ENCODE measurements at regions not wholly inside any gene's neighbourhood (a gene's known extent, or its start where the extent isn't known, plus 50 kb on each side); places are given as distances from the start of the nearest gene placed in this dataset.

GRCh38 chr18:67250776-67251424 lies 265.6 kb downstream of the DSEL start:
- H3K9me3 ChIP-seq = no peaks in the 10 kb centered on the region

GRCh38 chr18:67243799-67244587 lies 272.5 kb downstream of the DSEL start:
- TF ChIP-seq Cebpa-rat (IDR thresholded peaks at IDR 0.05) = no peak
- H3K27ac ChIP-seq = no peak overlapping the region
- peak overlapping the region; percentile 27 for H3K4me2 ChIP-seq
- H3K36me3 ChIP-seq = no peaks in the 10 kb centered on the region
- no peak overlapping the region for H3K9ac ChIP-seq
- no peak overlapping the region for H3K4me3 ChIP-seq
- H3K9me3 ChIP-seq = no peaks in the 10 kb centered on the region
- no peaks in the 10 kb centered on the region for H3K27me3 ChIP-seq
- H3K4me1 ChIP-seq = 0 out of 2 replicates have a peak, but pooled peaks cover 8% of the 10 kb centered on the region
- H4K20me1 ChIP-seq = no peaks in the 10 kb centered on the region

More at GRCh38 chr18:67250776-67251424, 265.6 kb downstream of the DSEL start:
- Histone ChIP-seq H3K4me2 (no peak overlapping the region), H3K4me3 (no peak overlapping the region), H4K20me1 (no peaks in the 10 kb centered on the region), H3K36me3 (no peaks in the 10 kb centered on the region), H3K27me3 (no peaks in the 10 kb centered on the region), H3K9ac (no peak overlapping the region), H3K27ac (no peak overlapping the region), H3K4me1 (no peaks in the 10 kb centered on the region)
- no peak for TF ChIP-seq Cebpa-rat (IDR thresholded peaks at IDR 0.05)

- Histone ChIP-seq H3K36me3 (no peaks in the 10 kb centered on the region), H3K27ac (no peak overlapping the region), H3K27me3 (no peaks in the 10 kb centered on the region), H3K9ac (no peak overlapping the region), H3K4me3 (no peak overlapping the region), H4K20me1 (no peaks in the 10 kb centered on the region), H3K4me2 (no peak overlapping the region), H3K4me1 (0 out of 2 replicates have a peak, but pooled peaks cover 8% of the 10 kb centered on the region), H3K9me3 (no peaks in the 10 kb centered on the region)
- TF ChIP-seq Cebpa-rat (IDR thresholded peaks at IDR 0.05) = no peak
These were observed 274.5 kb downstream of the DSEL start for GRCh38 chr18:67242001-67242400.

- Histone ChIP-seq H3K36me3 (no peaks in the 10 kb centered on the region), H3K4me1 (0 out of 2 replicates have a peak, but pooled peaks cover 8% of the 10 kb centered on the region), H3K9me3 (no peaks in the 10 kb centered on the region), H3K27ac (no peak overlapping the region), H4K20me1 (no peaks in the 10 kb centered on the region), H3K4me3 (no peak overlapping the region), H3K4me2 (no peak overlapping the region), H3K27me3 (no peaks in the 10 kb centered on the region), H3K9ac (no peak overlapping the region)
- TF ChIP-seq Cebpa-rat (IDR thresholded peaks at IDR 0.05) = no peak
These were observed 275.2 kb downstream of the DSEL start for GRCh38 chr18:67241299-67241698.

- H3K9ac ChIP-seq = no peak overlapping the region
- H3K27me3 ChIP-seq = no peaks in the 10 kb centered on the region
- H3K4me3 ChIP-seq = no peak overlapping the region
- no peaks in the 10 kb centered on the region for H3K9me3 ChIP-seq
- TF ChIP-seq Cebpa-rat (IDR thresholded peaks at IDR 0.05) = no peak
- H3K4me1 ChIP-seq = 0 out of 2 replicates have a peak, but pooled peaks cover 8% of the 10 kb centered on the region
- no peaks in the 10 kb centered on the region for H4K20me1 ChIP-seq
- H3K36me3 ChIP-seq = no peaks in the 10 kb centered on the region
- no peak overlapping the region for H3K4me2 ChIP-seq
- no peak overlapping the region for H3K27ac ChIP-seq
These were observed 276.7 kb downstream of the DSEL start for GRCh38 chr18:67239826-67240225.

GRCh38 chr18:67232991-67233390 lies 283.5 kb downstream of the DSEL start:
- H4K20me1 ChIP-seq = no peaks in the 10 kb centered on the region
- no peak overlapping the region for H3K9ac ChIP-seq
- H3K4me3 ChIP-seq = no peak overlapping the region
- no peak overlapping the region for H3K27ac ChIP-seq
- no peak for TF ChIP-seq Cebpa-rat (IDR thresholded peaks at IDR 0.05)
- no peaks in the 10 kb centered on the region for H3K4me1 ChIP-seq
- no peak overlapping the region for H3K4me2 ChIP-seq
- no peaks in the 10 kb centered on the region for H3K36me3 ChIP-seq
- H3K9me3 ChIP-seq = no peaks in the 10 kb centered on the region
- H3K27me3 ChIP-seq = no peaks in the 10 kb centered on the region

- no peak overlapping the region for H3K4me2 ChIP-seq
- H3K27ac ChIP-seq = no peak overlapping the region
- no peaks in the 10 kb centered on the region for H3K27me3 ChIP-seq
- no peak for TF ChIP-seq Cebpa-rat (IDR thresholded peaks at IDR 0.05)
- no peaks in the 10 kb centered on the region for H4K20me1 ChIP-seq
- H3K9ac ChIP-seq = no peak overlapping the region
- no peaks in the 10 kb centered on the region for H3K36me3 ChIP-seq
- H3K4me3 ChIP-seq = no peak overlapping the region
- no peaks in the 10 kb centered on the region for H3K9me3 ChIP-seq
- H3K4me1 ChIP-seq = no peaks in the 10 kb centered on the region
These were observed 284.1 kb downstream of the DSEL start for GRCh38 chr18:67232406-67232805.

- H3K4me1 ChIP-seq = no peaks in the 10 kb centered on the region
- H3K27me3 ChIP-seq = no peaks in the 10 kb centered on the region
- no peak overlapping the region for H3K4me2 ChIP-seq
- H3K4me3 ChIP-seq = no peak overlapping the region
- no peaks in the 10 kb centered on the region for H3K9me3 ChIP-seq
- TF ChIP-seq Cebpa-rat (IDR thresholded peaks at IDR 0.05) = no peak
- no peak overlapping the region for H3K9ac ChIP-seq
- H3K27ac ChIP-seq = no peak overlapping the region
- no peaks in the 10 kb centered on the region for H4K20me1 ChIP-seq
- H3K36me3 ChIP-seq = no peaks in the 10 kb centered on the region
These were observed 293.6 kb downstream of the DSEL start for GRCh38 chr18:67222887-67223286.

- Histone ChIP-seq H3K9ac (no peak overlapping the region), H3K4me1 (no peaks in the 10 kb centered on the region), H3K27me3 (no peaks in the 10 kb centered on the region), H3K27ac (no peak overlapping the region), H3K9me3 (peaks cover 8% of the 10 kb centered on the region), H3K4me3 (no peak overlapping the region), H4K20me1 (no peaks in the 10 kb centered on the region), H3K4me2 (no peak overlapping the region), H3K36me3 (no peaks in the 10 kb centered on the region)
- TF ChIP-seq Cebpa-rat (IDR thresholded peaks at IDR 0.05) = no peak
These were observed 296.7 kb downstream of the DSEL start for GRCh38 chr18:67219821-67220220.

- TF ChIP-seq Cebpa-rat (IDR thresholded peaks at IDR 0.05) = no peak
- no peak overlapping the region for H3K9ac ChIP-seq
- no peaks in the 10 kb centered on the region for H3K4me1 ChIP-seq
- H4K20me1 ChIP-seq = no peaks in the 10 kb centered on the region
- H3K4me2 ChIP-seq = no peak overlapping the region
- no peak overlapping the region for H3K27ac ChIP-seq
- peaks cover 8% of the 10 kb centered on the region for H3K9me3 ChIP-seq
- no peaks in the 10 kb centered on the region for H3K27me3 ChIP-seq
- no peaks in the 10 kb centered on the region for H3K36me3 ChIP-seq
- no peak overlapping the region for H3K4me3 ChIP-seq
These were observed 298.0 kb downstream of the DSEL start for GRCh38 chr18:67218556-67218955.
